ENCODE measurements at regions not wholly inside any gene's neighbourhood (a gene's known extent, or its start where the extent isn't known, plus 50 kb on each side); places are given as distances from the start of the nearest gene placed in this dataset.
"Not testable (repeated sequence)": the region's sequence is repeated elsewhere in the genome, so short reads cannot be mapped to it uniquely, and the experiment has no call there.

GRCh38 chr22:26768156-26768515 is 110.7 kb downstream of the MIAT start:
- DNase-seq (ENCODE audit: low read depth in 4 of 4, low spot score in 2 of 4) = no peak

- DNase-seq (ENCODE audit: low read depth in 4 of 4, low spot score in 2 of 4) = no peak
Observed at GRCh38 chr22:26768952-26769351, 111.6 kb downstream of the MIAT start.

- DNase-seq (ENCODE audit: low read depth in 4 of 4, low spot score in 2 of 4) = no peak
Observed at GRCh38 chr22:26769663-26770062, 112.3 kb downstream of the MIAT start.

- DNase-seq (ENCODE audit: low read depth in 4 of 4, low spot score in 2 of 4) = no peak
Observed at GRCh38 chr22:26770624-26771023, 113.2 kb downstream of the MIAT start.

- not testable (repeated sequence) for DNase-seq (ENCODE audit: low read depth in 4 of 4, low spot score in 2 of 4)
Observed at GRCh38 chr22:26773054-26773453, 115.7 kb downstream of the MIAT start.

GRCh38 chr22:26775394-26775793 is 118.0 kb downstream of the MIAT start:
- DNase-seq (ENCODE audit: low read depth in 4 of 4, low spot score in 2 of 4) = no peak

- DNase-seq (ENCODE audit: low read depth in 4 of 4, low spot score in 2 of 4) = no peak
Observed at GRCh38 chr22:26777156-26777801, 119.9 kb downstream of the MIAT start.

GRCh38 chr22:26778372-26778771 is 121.0 kb downstream of the MIAT start:
- DNase-seq (ENCODE audit: low read depth in 4 of 4, low spot score in 2 of 4) = no peak

- no peak for DNase-seq (ENCODE audit: low read depth in 4 of 4, low spot score in 2 of 4)
Observed at GRCh38 chr22:26779108-26779507, 121.7 kb downstream of the MIAT start.

- DNase-seq (ENCODE audit: low read depth in 4 of 4, low spot score in 2 of 4) = no peak
Observed at GRCh38 chr22:26779929-26780328, 122.5 kb downstream of the MIAT start.

- DNase-seq (ENCODE audit: low read depth in 4 of 4, low spot score in 2 of 4) = no peak
Observed at GRCh38 chr22:26780521-26780920, 123.1 kb downstream of the MIAT start.

- DNase-seq (ENCODE audit: low read depth in 4 of 4, low spot score in 2 of 4) = no peak
Observed at GRCh38 chr22:26781062-26781461, 123.7 kb downstream of the MIAT start.

- no peak for DNase-seq (ENCODE audit: low read depth in 4 of 4, low spot score in 2 of 4)
Observed at GRCh38 chr22:26781596-26781995, 124.2 kb downstream of the MIAT start.

- DNase-seq (ENCODE audit: low read depth in 4 of 4, low spot score in 2 of 4) = no peak
Observed at GRCh38 chr22:26783885-26784284, 126.5 kb downstream of the MIAT start.

- DNase-seq (ENCODE audit: low read depth in 4 of 4, low spot score in 2 of 4) = no peak
Observed at GRCh38 chr22:26784772-26785171, 127.4 kb downstream of the MIAT start.

GRCh38 chr22:26785932-26786331 is 128.5 kb downstream of the MIAT start:
- DNase-seq (ENCODE audit: low read depth in 4 of 4, low spot score in 2 of 4) = no peak

GRCh38 chr22:26786398-26786797 is 129.0 kb downstream of the MIAT start:
- DNase-seq (ENCODE audit: low read depth in 4 of 4, low spot score in 2 of 4) = no peak

GRCh38 chr22:26789951-26790350 is 132.6 kb downstream of the MIAT start:
- DNase-seq (ENCODE audit: low read depth in 4 of 4, low spot score in 2 of 4) = no peak

- DNase-seq (ENCODE audit: low read depth in 4 of 4, low spot score in 2 of 4) = no peak
Observed at GRCh38 chr22:26792522-26792921, 135.1 kb downstream of the MIAT start.

GRCh38 chr22:26796785-26797184 is 139.4 kb downstream of the MIAT start:
- no peak for DNase-seq (ENCODE audit: low read depth in 4 of 4, low spot score in 2 of 4)

GRCh38 chr22:26797910-26798309 is 140.5 kb downstream of the MIAT start:
- no peak for DNase-seq (ENCODE audit: low read depth in 4 of 4, low spot score in 2 of 4)

- no peak for DNase-seq (ENCODE audit: low read depth in 4 of 4, low spot score in 2 of 4)
Observed at GRCh38 chr22:26798462-26799065, 141.2 kb downstream of the MIAT start.

- no peak for DNase-seq (ENCODE audit: low read depth in 4 of 4, low spot score in 2 of 4)
Observed at GRCh38 chr22:26800858-26801257, 143.5 kb downstream of the MIAT start.

Measured in left renal cortex interstitium (tissue), 4 donors.